Neural crest cell (in vitro differentiated cells): ENCODE measurements at regions not wholly inside any gene's neighbourhood (a gene's known extent, or its start where the extent isn't known, plus 50 kb on each side); places are given as distances from the start of the nearest gene placed in this dataset.

Source experiments
- DNase-seq: peaks from one replicate; pipeline ENCODE4 v3.0.0; 2021; ENCODE audit warnings: low read depth, mixed read lengths, low spot score
- H3K27ac Mint-ChIP-seq: one replicate; pipeline ENCODE4 v1.8.0; 2021; ENCODE audit warnings: mild to moderate bottlenecking, mixed read lengths; ENCODE audit not compliant: unreplicated experiment
- H3K27me3 Mint-ChIP-seq: 2 replicates; pipeline ENCODE4 v1.8.0; 2021; ENCODE audit warnings: low read depth, mild to moderate bottlenecking, mixed read lengths
- H3K36me3 Mint-ChIP-seq: 2 replicates; pipeline ENCODE4 v1.8.0; 2021; ENCODE audit warnings: low read depth, mild to moderate bottlenecking, mixed read lengths
- H3K4me1 Mint-ChIP-seq: 2 replicates; pipeline ENCODE4 v1.8.0; 2021; ENCODE audit warnings: mixed read lengths
- H3K4me3 Mint-ChIP-seq: one replicate; pipeline ENCODE4 v1.8.0; 2021; ENCODE audit warnings: mild to moderate bottlenecking, mixed read lengths
- H3K9me3 Mint-ChIP-seq: 2 replicates; pipeline ENCODE4 v1.8.0; 2021; ENCODE audit warnings: mixed read lengths
- CTCF ChIP-seq: fragments of 200-600 bp; sonication (generic); conservative IDR thresholded peaks from 2 replicates; pipeline ENCODE4 v1.5.0; 2021; ENCODE audit warnings: antibody characterized with exemption, mild to moderate bottlenecking

DNA sequence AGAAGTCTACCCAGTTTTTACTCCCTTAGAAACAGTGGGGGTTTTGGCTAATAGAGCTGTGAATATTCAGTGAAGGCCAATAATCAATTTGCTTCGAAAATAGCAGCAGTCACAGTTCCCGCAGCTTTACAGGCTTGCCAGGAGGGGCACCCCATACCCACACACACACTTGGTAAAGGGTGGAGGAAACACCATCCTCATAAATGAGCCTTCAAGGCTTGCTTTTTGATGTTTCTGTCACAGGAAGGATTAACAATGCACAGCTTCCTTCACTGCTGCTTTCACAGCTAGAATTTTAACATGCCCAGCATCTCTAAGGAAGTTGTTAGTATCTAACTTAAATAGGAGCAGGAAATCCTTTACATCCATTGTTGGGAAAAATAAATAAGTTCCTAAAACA, 1247.5 kb upstream of the C9orf72 start:
- Mint-ChIP-seq H3K27me3 (no peaks in the 10 kb centered on the region), H3K27ac (peak overlapping the region; percentile 46), H3K4me1 (peaks cover 15% of the 10 kb centered on the region)

DNA sequence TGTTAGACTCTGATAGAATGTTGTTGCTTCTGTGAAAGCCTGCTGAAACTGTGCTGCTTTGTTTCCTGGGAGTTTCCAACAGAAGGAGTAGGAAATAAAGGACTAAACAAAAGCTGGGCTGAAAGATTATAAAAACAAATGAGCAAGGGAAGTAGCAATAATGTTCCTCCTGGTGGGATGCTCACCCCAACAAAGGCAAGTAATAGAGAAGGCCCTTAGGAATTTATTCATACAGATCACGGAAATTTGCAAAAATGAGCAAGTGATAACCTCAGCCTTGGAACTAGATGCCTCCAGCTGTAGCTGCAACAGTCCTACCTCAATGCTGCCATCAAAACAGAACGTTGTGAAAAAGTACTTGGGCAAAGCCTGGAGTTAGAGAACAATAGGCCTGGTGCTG, 1248.0 kb upstream of the C9orf72 start:
- no peak for TF ChIP-seq CTCF
- Mint-ChIP-seq H3K9me3 (peaks cover 2% of the 10 kb centered on the region), H3K4me1 (peaks cover 15% of the 10 kb centered on the region), H3K36me3 (no peaks in the 10 kb centered on the region), H3K27ac (no peak overlapping the region), H3K27me3 (no peaks in the 10 kb centered on the region), H3K4me3 (no peak overlapping the region)
- DNase-seq: no peak

More for the DNA sequence above, 1247.5 kb upstream of the C9orf72 start:
- TF ChIP-seq CTCF: no peak
- Mint-ChIP-seq H3K36me3 (no peaks in the 10 kb centered on the region), H3K4me3 (no peak overlapping the region), H3K9me3 (peaks cover 2% of the 10 kb centered on the region)
- DNase-seq: no peak

- H3K4me1 Mint-ChIP-seq: peaks cover 15% of the 10 kb centered on the region
- no peaks in the 10 kb centered on the region for H3K36me3 Mint-ChIP-seq
- H3K4me3 Mint-ChIP-seq: no peak overlapping the region
- no peaks in the 10 kb centered on the region for H3K27me3 Mint-ChIP-seq
- H3K9me3 Mint-ChIP-seq: peaks cover 2% of the 10 kb centered on the region
- no peak for TF ChIP-seq CTCF
- no peak for DNase-seq
- H3K27ac Mint-ChIP-seq: no peak overlapping the region
Observed at GRCh38 chr9:28824432-28824963, 1251.2 kb upstream of the C9orf72 start.

DNA sequence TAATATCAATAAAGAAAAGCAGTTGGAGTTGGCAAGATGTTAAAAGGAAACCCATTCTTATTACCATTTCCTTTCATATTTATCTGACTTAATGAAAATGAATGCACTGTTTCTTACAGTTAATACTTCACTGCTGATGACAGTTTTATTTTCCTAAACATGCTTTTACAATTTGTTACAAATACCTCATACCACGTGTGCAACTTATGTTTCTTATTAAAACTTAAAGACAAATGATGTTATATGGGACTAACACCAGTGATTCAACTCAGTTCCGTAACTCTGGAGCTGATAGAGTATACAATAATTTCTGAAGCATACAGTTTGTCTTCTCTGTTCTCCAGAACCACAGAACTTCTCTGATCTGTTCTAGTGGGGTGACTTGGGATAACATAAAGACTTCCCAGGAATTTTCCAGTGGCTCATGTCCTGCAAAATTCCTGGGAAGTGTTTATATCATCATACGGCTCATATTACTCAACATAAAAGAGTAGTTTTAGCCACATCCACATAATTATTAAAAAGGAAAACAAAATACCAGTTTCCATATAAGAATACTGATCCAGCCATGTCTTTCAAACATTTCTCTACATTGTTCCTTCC, 1259.0 kb upstream of the C9orf72 start:
- Mint-ChIP-seq H3K4me3 (no peak overlapping the region), H3K36me3 (peaks cover 2% of the 10 kb centered on the region), H3K9me3 (peaks cover 4% of the 10 kb centered on the region), H3K27ac (no peak overlapping the region), H3K27me3 (no peaks in the 10 kb centered on the region), H3K4me1 (peaks cover 4% of the 10 kb centered on the region)
- no peak for DNase-seq
- no peak for TF ChIP-seq CTCF

DNA sequence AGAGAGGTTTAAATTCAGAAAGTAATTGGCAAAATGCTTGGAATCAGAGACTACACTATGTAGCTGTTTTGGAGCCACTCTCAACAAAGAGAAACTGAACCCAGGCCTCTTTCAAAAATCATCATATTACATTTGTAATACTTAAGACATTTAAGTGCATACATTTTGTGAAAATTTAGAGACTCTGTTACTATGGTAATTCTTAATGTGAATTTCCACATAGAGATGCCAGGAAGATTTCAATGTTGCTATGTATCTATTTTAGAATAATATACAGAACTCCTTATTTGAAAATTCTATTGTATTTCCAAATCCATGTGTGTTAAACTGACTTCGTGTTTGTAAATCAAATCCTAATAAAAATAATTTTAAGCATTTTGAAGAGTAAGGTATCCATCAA, 1260.9 kb upstream of the C9orf72 start:
- no peak overlapping the region for H3K4me3 Mint-ChIP-seq
- no peak for DNase-seq
- H3K9me3 Mint-ChIP-seq: peaks cover 7% of the 10 kb centered on the region
- no peaks in the 10 kb centered on the region for H3K27me3 Mint-ChIP-seq
- no peak for TF ChIP-seq CTCF
- no peak overlapping the region for H3K27ac Mint-ChIP-seq
- peaks cover 7% of the 10 kb centered on the region for H3K36me3 Mint-ChIP-seq
- peaks cover 4% of the 10 kb centered on the region for H3K4me1 Mint-ChIP-seq
